Ovary (tissue), 7 donors: ENCODE measurements at regions not wholly inside any gene's neighbourhood (a gene's known extent, or its start where the extent isn't known, plus 50 kb on each side); places are given as distances from the start of the nearest gene placed in this dataset.

Source experiments
- DNase-seq, 5 donors: peaks; one replicate each; pipeline ENCODE4 v3.0.0-alpha.2; 2019 to 2020
- H3K27ac ChIP-seq, 2 donors: fragments of 200-600 bp; one replicate each; pipeline versions ENCODE4 v1.5.1 to v1.8.0; 2019 to 2022
- H3K27me3 ChIP-seq: fragments of 200-600 bp; one replicate; pipeline ENCODE4 v1.8.0; 2022
- H3K36me3 ChIP-seq: fragments of 200-600 bp; sonication (generic); one replicate; pipeline ENCODE4 v1.5.1; 2019
- H3K4me1 ChIP-seq: one replicate; pipeline ENCODE4 v1.8.1; 2013; ENCODE audit warnings: mild to moderate bottlenecking, moderate library complexity; ENCODE audit not compliant: insufficient read depth
- H3K4me3 ChIP-seq: fragments of 200-600 bp; sonication (generic); one replicate; pipeline ENCODE4 v1.5.1; 2017
- H3K9me3 ChIP-seq, 2 donors: fragments of 200-600 bp in 1 of 2; sonication (generic) in 1 of 2; one replicate each; pipeline versions ENCODE4 v1.5.1 to v1.8.1; 2013 to 2019; ENCODE audit warnings: mild to moderate bottlenecking in 1 of 2, moderate library complexity in 1 of 2
- CTCF ChIP-seq, 3 donors: fragments of 450-650 bp in 2 of 3; fragments of 200-600 bp in 1 of 3; IDR thresholded peaks; one replicate each; pipeline versions ENCODE4 v1.5.1 to v1.8.0; 2016 to 2022; ENCODE audit warnings: antibody characterized with exemption in 3 of 3, mild to moderate bottlenecking in 1 of 3
- EP300 ChIP-seq: sonication (generic); formaldehyde crosslinking; IDR thresholded peaks from one replicate; pipeline ENCODE4 v1.6.1; 2017; ENCODE audit warnings: antibody characterized with exemption
- POLR2A ChIP-seq: fragments of 450-650 bp; IDR thresholded peaks from one replicate; pipeline ENCODE4 v1.6.1; 2017; ENCODE audit warnings: antibody characterized with exemption, mild to moderate bottlenecking, moderate library complexity
- WGBS, 3 donors: extraction: QIAGEN DNeasy Blood & Tissue Kit in 1 of 3; methylation state at CpG; one replicate each; pipeline versions ENCODE4 v1.1.5 to v1.1.7; 2013 to 2017; 5-methylcytosine and 5-hydroxymethylcytosine counted together
- intact Hi-C, 4 donors: fragments of 100-400 bp; cut with DNase I; formaldehyde crosslinking; loops; one replicate each; pipeline versions ENCODE4 v1.11.0 to v1.15.1; 2022 to 2023
- donor health status: DM: no; HTN: no; CAD: no; lungs with moderate emphysema.
- donor health status: DM: no; HTN: no; CAD: no.
- donor health status: Bipolar disorder and iron deficiency.
- donor health status: DM: no; HTN: no; CAD: no.
- donor health status: DM: yes; HTN: yes; CAD: no.

DNA sequence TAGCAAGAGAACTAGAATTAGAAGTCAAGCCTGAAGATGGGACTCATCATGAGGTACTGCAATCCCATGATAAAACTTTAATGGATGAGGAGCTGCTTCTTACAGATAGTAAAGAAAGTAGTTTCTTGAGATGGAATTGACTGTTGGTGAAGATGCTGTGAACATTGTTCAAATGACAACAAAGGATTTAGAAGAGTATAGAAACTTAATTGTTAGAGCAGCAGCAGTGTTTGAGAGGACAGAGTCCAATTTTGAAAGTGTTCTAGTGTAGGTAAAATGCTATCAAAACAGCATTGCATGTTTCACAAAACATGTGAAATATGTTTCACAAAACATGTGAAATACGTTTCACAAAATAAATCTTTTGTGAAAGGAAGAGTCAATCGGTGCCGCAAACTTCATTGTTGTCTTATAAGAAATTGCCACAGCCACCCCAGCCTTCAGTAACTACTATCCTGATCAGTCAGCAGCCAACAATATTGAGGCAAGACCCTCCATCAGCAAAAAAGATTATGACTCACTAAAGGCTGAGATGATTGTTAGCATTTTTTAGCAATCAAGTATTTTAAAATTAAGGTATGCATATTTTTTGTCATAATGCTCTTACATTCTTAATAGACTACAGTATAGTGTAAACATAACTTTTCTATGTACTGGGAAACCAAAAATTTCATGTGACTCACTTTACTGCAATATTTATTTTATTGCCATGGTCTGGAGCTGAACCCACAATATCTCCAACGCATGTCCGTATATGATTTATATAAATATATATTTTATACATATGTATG lies 173.4 kb upstream of the BMP4 start:
- TF ChIP-seq CTCF (IDR thresholded peaks at IDR 0.05) (no peak), POLR2A (no peak), EP300 (no peak)
- WGBS, 3 donors: 63 to 72% (median 70%) methylated on average over 5 of the region's 5 CpGs
- intact Hi-C loops: no loop called here

DNA sequence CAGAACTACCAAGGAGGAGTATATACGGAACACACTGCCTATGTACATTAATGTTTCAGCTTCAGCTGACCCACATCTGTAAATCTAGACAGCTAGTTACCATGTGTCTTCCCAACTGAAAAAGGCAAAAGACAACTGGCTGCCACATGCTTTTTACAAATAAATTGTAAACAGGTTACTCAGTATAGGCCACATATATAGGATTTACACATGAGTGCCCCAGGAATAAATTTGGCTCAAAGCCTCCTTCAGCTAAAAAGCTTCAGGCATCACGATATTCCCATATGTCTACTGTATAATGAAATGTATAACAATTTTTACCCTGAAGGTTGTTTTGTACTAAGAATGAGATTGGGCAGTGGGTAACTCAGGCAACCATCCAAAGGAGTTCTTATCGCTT lies 175.9 kb upstream of the BMP4 start:
- no peak overlapping the region for H3K27ac ChIP-seq
- no peaks in the 10 kb centered on the region for H3K36me3 ChIP-seq
- no peak for DNase-seq
- no peak overlapping the region for H3K4me3 ChIP-seq
- no peaks in the 10 kb centered on the region for H3K9me3 ChIP-seq
- H3K4me1 ChIP-seq: no peaks in the 10 kb centered on the region
- TF ChIP-seq POLR2A (no peak), CTCF (IDR thresholded peaks at IDR 0.05) (no peak), EP300 (no peak)
- intact Hi-C loops: no loop called here
- H3K27me3 ChIP-seq: no peaks in the 10 kb centered on the region
- 81 to 89% (median 86%) methylated on average over 3 of the region's 3 CpGs for WGBS, 3 donors

More for the DNA sequence above, 173.4 kb upstream of the BMP4 start:
- Histone ChIP-seq H3K4me1 (no peaks in the 10 kb centered on the region), H3K27ac (no peak overlapping the region), H3K4me3 (no peak overlapping the region), H3K27me3 (no peaks in the 10 kb centered on the region), H3K36me3 (no peaks in the 10 kb centered on the region), H3K9me3 (no peaks in the 10 kb centered on the region)
- no peak for DNase-seq

GRCh38 chr14:54133896-54134295 lies 177.3 kb upstream of the BMP4 start:
- intact Hi-C loops: no loop called here
- Histone ChIP-seq H3K36me3 (no peaks in the 10 kb centered on the region), H3K27me3 (no peaks in the 10 kb centered on the region), H3K27ac (no peak overlapping the region), H3K4me3 (no peak overlapping the region), H3K9me3 (no peaks in the 10 kb centered on the region), H3K4me1 (no peaks in the 10 kb centered on the region)
- 54 to 61% (median 57%) methylated on average over 3 of the region's 3 CpGs for WGBS, 3 donors
- TF ChIP-seq EP300 (no peak), CTCF (IDR thresholded peaks at IDR 0.05) (no peak), POLR2A (no peak)
- DNase-seq: no peak

DNA sequence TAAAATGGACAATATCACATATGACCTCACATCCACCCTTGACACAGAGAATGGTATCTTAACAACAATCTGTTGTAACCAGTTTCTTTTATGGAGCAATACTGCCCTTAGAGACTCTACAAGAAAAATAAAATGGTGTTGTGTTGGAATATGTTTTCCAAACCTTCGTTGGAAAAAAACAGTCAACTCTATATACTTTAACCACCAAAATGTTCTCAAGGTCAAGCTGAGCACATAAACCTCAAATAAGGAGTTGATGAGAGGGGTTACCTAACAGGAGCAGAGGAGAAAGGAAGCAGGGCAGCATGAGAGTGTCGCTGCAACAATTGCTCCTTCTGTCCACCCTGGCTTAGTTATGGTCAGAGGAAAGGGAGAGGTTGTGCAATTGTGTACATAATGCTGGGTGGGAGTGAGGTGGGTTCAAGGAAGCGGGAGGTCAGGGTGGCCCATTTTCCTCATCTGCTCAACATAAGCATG lies 179.2 kb upstream of the BMP4 start:
- 76 to 81% (median 79%) methylated on average over 3 of the region's 3 CpGs for WGBS, 3 donors
- Histone ChIP-seq H3K4me1 (no peaks in the 10 kb centered on the region), H3K27me3 (no peaks in the 10 kb centered on the region), H3K27ac (no peak overlapping the region), H3K36me3 (no peaks in the 10 kb centered on the region), H3K9me3 (no peaks in the 10 kb centered on the region), H3K4me3 (no peak overlapping the region)
- DNase-seq: no peak
- intact Hi-C loops: no loop called here
- no peak for TF ChIP-seq CTCF (IDR thresholded peaks at IDR 0.05)
- no peak for TF ChIP-seq POLR2A
- TF ChIP-seq EP300: no peak
